ENCODE measurements at regions not wholly inside any gene's neighbourhood (a gene's known extent, or its start where the extent isn't known, plus 50 kb on each side); places are given as distances from the start of the nearest gene placed in this dataset.

DNA sequence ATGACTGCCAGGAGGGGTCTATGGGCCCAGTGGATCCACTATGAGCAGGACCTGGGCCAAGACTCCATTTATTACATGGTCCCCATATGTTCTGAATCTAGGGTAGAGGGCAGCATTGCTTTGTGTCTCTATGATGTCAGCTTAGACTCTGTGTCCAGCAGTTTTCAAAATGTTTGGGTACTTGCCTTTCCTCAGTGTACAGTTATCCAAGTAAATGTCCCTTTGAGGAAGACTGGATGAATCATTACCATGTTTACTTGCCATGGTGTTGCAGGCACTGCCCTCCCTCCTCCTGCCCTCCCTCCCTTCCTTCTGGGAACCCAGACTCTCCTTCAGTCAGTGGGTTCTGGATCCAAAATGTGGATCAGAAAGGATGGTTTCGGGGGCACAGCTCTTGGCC is 108.6 kb downstream of the NRN1 start:
- H4K91ac ChIP-seq (ENCODE audit: low read depth, low read length), result no peak overlapping the region
- H3K9ac ChIP-seq (ENCODE audit: low read length), result no peak overlapping the region
- H4K8ac ChIP-seq (ENCODE audit: low read depth, low read length), result no peak overlapping the region
- H4K12ac ChIP-seq (ENCODE audit: low read depth, low read length), result no peak overlapping the region
- H3K4me2 ChIP-seq (ENCODE audit: low read length), result no peak overlapping the region
- no peak overlapping the region for H2AFZ ChIP-seq (ENCODE audit: insufficient read depth, low read length, poor library complexity)
- no peak overlapping the region for H2BK5ac ChIP-seq (ENCODE audit: low read depth, low read length, poor library complexity)
- no peak overlapping the region for H3K14ac ChIP-seq (ENCODE audit: low read length)
- H3K27ac ChIP-seq (ENCODE audit: low read depth, low read length), result no peak overlapping the region
- no peak for DNase-seq
- no peak overlapping the region for H3K4me3 ChIP-seq (ENCODE audit: low read depth, low read length)
- H3K36me3 ChIP-seq (ENCODE audit: control insufficient read depth in 1 of 2, insufficient read depth in 2 of 2, low read length in 2 of 2), result no peaks in the 10 kb centered on the region
- no CpG with 5 or more reads among the region's 1 CpG for WGBS (ENCODE audit: extremely low coverage, insufficient coverage, insufficient read length)
- H2BK120ac ChIP-seq (ENCODE audit: insufficient read depth, low read length, poor library complexity), result no peak overlapping the region
- H3K23ac ChIP-seq (ENCODE audit: low read length), result no peak overlapping the region
- H3K79me1 ChIP-seq (ENCODE audit: low read length), result no peaks in the 10 kb centered on the region
- H2BK12ac ChIP-seq (ENCODE audit: low read length), result no peak overlapping the region
- no peaks in the 10 kb centered on the region for H3K79me2 ChIP-seq (ENCODE audit: control insufficient read depth, insufficient read depth, low read length, poor library complexity)
- H2AK5ac ChIP-seq (ENCODE audit: low read length), result no peak overlapping the region
- peaks cover 2% of the 10 kb centered on the region for H3K9me3 ChIP-seq (ENCODE audit: insufficient read depth, low read depth, low read length)
- H3K4me1 ChIP-seq (ENCODE audit: control insufficient read depth in 1 of 2, insufficient read depth in 2 of 2, low read length in 2 of 2), result no peaks in the 10 kb centered on the region
- no peak overlapping the region for H3K4ac ChIP-seq (ENCODE audit: low read depth, low read length)
- H3K27me3 ChIP-seq (ENCODE audit: insufficient read depth, low read length), result no peaks in the 10 kb centered on the region
- no peak overlapping the region for H3K18ac ChIP-seq (ENCODE audit: low read length)

DNA sequence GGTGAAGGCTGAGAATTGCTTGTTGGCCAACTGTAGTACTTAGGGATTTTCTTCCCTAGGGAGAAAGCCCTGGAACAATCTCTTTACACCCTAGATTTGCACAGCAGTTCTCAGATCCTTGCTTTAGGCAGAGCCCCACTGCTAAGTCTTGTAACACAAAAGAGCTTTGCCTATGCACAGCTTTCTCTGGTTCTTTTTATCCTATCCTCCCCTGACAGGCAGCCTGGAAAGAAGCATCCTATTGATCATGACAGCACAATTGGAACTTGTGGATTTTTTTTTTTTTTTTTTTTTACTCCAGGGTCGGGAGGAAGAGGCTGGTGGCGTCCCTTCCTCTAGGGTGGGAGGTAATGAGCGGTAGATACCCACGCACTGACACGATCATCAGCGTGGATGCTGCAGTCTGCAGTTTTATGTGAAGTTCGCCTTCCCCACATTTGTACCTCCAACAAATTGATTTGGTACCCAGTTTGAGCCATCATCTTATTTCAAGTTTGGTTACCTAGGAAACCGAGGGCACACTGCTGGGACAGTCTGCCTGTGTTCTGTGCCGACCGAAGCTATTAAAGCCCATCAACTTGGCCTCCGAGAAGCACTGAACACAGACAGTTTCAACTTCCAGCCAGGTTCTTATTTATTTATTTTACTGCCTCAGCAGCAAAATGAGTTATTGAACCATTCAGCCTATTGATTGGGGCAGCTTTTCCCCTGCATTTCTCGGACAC is 110.1 kb downstream of the NRN1 start:
- no peak overlapping the region for H2AFZ ChIP-seq (ENCODE audit: insufficient read depth, low read length, poor library complexity)
- H3K23ac ChIP-seq (ENCODE audit: low read length), result no peak overlapping the region
- DNase-seq, result no peak
- H3K36me3 ChIP-seq (ENCODE audit: control insufficient read depth in 1 of 2, insufficient read depth in 2 of 2, low read length in 2 of 2), result no peaks in the 10 kb centered on the region
- H4K12ac ChIP-seq (ENCODE audit: low read depth, low read length), result no peak overlapping the region
- no CpG with 5 or more reads among the region's 12 CpGs for WGBS (ENCODE audit: extremely low coverage, insufficient coverage, insufficient read length)
- no peaks in the 10 kb centered on the region for H3K27me3 ChIP-seq (ENCODE audit: insufficient read depth, low read length)
- H3K4me1 ChIP-seq (ENCODE audit: control insufficient read depth in 1 of 2, insufficient read depth in 2 of 2, low read length in 2 of 2), result peaks cover 0 to 2% of the 10 kb centered on the region in 2 experiments
- peaks cover 5% of the 10 kb centered on the region for H3K9me3 ChIP-seq (ENCODE audit: insufficient read depth, low read depth, low read length)
- no peaks in the 10 kb centered on the region for H3K79me2 ChIP-seq (ENCODE audit: control insufficient read depth, insufficient read depth, low read length, poor library complexity)
- H3K14ac ChIP-seq (ENCODE audit: low read length), result no peak overlapping the region
- no peak overlapping the region for H3K18ac ChIP-seq (ENCODE audit: low read length)
- H2BK5ac ChIP-seq (ENCODE audit: low read depth, low read length, poor library complexity), result no peak overlapping the region
- no peak overlapping the region for H4K8ac ChIP-seq (ENCODE audit: low read depth, low read length)
- H2AK5ac ChIP-seq (ENCODE audit: low read length), result no peak overlapping the region
- H2BK12ac ChIP-seq (ENCODE audit: low read length), result no peak overlapping the region
- H3K79me1 ChIP-seq (ENCODE audit: low read length), result no peaks in the 10 kb centered on the region
- no peak overlapping the region for H4K91ac ChIP-seq (ENCODE audit: low read depth, low read length)
- H3K4me2 ChIP-seq (ENCODE audit: low read length), result no peak overlapping the region
- H3K4ac ChIP-seq (ENCODE audit: low read depth, low read length), result no peak overlapping the region
- H3K9ac ChIP-seq (ENCODE audit: low read length), result no peak overlapping the region
- no peak overlapping the region for H3K27ac ChIP-seq (ENCODE audit: low read depth, low read length)
- H3K4me3 ChIP-seq (ENCODE audit: low read depth, low read length), result no peak overlapping the region
- H2BK120ac ChIP-seq (ENCODE audit: insufficient read depth, low read length, poor library complexity), result no peak overlapping the region

DNA sequence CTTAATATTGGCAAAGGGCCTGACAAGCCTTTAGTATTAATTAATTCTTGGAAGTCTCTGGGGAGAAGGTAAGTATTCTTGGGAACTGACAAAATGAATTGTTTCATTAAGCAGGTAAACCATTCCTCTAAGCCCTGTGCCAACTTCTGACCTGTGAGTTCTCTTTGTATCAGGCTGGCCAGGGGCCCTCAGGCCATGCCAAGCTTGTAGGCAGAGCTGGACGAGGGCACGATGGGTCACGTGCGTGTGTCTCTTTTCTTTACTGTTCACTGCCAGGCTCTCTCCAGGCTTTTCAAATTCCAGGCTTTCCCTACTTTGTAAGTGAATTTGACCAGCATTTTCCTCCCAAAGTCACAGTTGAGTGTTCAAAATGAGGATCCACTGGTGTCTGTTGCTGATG is 112.4 kb downstream of the NRN1 start:
- Histone ChIP-seq H3K4me1 (ENCODE audit: control insufficient read depth in 1 of 2, insufficient read depth in 2 of 2, low read length in 2 of 2) (peaks cover 0 to 2% of the 10 kb centered on the region in 2 experiments), H3K79me2 (ENCODE audit: control insufficient read depth, insufficient read depth, low read length, poor library complexity) (no peaks in the 10 kb centered on the region), H3K9ac (ENCODE audit: low read length) (no peak overlapping the region), H2AK5ac (ENCODE audit: low read length) (no peak overlapping the region), H3K4me2 (ENCODE audit: low read length) (no peak overlapping the region), H3K36me3 (ENCODE audit: control insufficient read depth in 1 of 2, insufficient read depth in 2 of 2, low read length in 2 of 2) (no peaks in the 10 kb centered on the region), H2BK5ac (ENCODE audit: low read depth, low read length, poor library complexity) (no peak overlapping the region), H4K12ac (ENCODE audit: low read depth, low read length) (no peak overlapping the region), H4K8ac (ENCODE audit: low read depth, low read length) (no peak overlapping the region), H2BK120ac (ENCODE audit: insufficient read depth, low read length, poor library complexity) (no peak overlapping the region), H2BK12ac (ENCODE audit: low read length) (no peak overlapping the region), H3K27ac (ENCODE audit: low read depth, low read length) (no peak overlapping the region), H3K14ac (ENCODE audit: low read length) (no peak overlapping the region), H3K23ac (ENCODE audit: low read length) (no peak overlapping the region), H3K4me3 (ENCODE audit: low read depth, low read length) (no peak overlapping the region), H3K27me3 (ENCODE audit: insufficient read depth, low read length) (no peaks in the 10 kb centered on the region), H3K4ac (ENCODE audit: low read depth, low read length) (no peak overlapping the region), H4K91ac (ENCODE audit: low read depth, low read length) (no peak overlapping the region), H3K79me1 (ENCODE audit: low read length) (no peaks in the 10 kb centered on the region), H2AFZ (ENCODE audit: insufficient read depth, low read length, poor library complexity) (no peak overlapping the region), H3K9me3 (ENCODE audit: insufficient read depth, low read depth, low read length) (peaks cover 5% of the 10 kb centered on the region), H3K18ac (ENCODE audit: low read length) (no peak overlapping the region)
- DNase-seq, result no peak
- WGBS (ENCODE audit: extremely low coverage, insufficient coverage, insufficient read length), result no CpG with 5 or more reads among the region's 4 CpGs

DNA sequence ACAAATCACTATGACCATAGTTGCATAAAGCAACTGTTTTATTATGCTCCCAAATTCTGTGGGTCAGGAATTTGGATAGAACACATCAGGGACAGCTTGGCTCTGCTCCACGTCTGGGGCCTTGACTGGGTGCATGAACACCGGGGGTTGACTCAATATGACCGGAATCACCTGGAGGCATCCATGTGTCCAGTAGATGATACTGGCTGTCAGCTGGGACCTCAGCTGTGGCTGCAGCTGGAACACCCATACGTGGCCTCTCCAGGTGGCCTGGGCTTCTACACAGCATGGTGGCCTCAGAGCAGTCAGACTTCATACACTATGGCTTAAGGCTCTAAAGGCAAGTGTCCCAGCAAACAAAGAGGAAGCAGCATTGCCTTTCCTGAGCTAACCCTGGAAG is 113.4 kb downstream of the NRN1 start:
- H2BK12ac ChIP-seq (ENCODE audit: low read length), result no peak overlapping the region
- H3K18ac ChIP-seq (ENCODE audit: low read length), result no peak overlapping the region
- H3K23ac ChIP-seq (ENCODE audit: low read length), result no peak overlapping the region
- DNase-seq, result no peak
- no peak overlapping the region for H3K4ac ChIP-seq (ENCODE audit: low read depth, low read length)
- no peak overlapping the region for H3K27ac ChIP-seq (ENCODE audit: low read depth, low read length)
- WGBS (ENCODE audit: extremely low coverage, insufficient coverage, insufficient read length), result no CpG with 5 or more reads among the region's 4 CpGs
- no peak overlapping the region for H4K12ac ChIP-seq (ENCODE audit: low read depth, low read length)
- H3K36me3 ChIP-seq (ENCODE audit: control insufficient read depth in 1 of 2, insufficient read depth in 2 of 2, low read length in 2 of 2), result no peaks in the 10 kb centered on the region
- no peak overlapping the region for H2AFZ ChIP-seq (ENCODE audit: insufficient read depth, low read length, poor library complexity)
- H3K79me1 ChIP-seq (ENCODE audit: low read length), result no peaks in the 10 kb centered on the region
- H3K4me3 ChIP-seq (ENCODE audit: low read depth, low read length), result no peak overlapping the region
- no peak overlapping the region for H4K91ac ChIP-seq (ENCODE audit: low read depth, low read length)
- peaks cover 0 to 2% of the 10 kb centered on the region in 2 experiments for H3K4me1 ChIP-seq (ENCODE audit: control insufficient read depth in 1 of 2, insufficient read depth in 2 of 2, low read length in 2 of 2)
- H2BK5ac ChIP-seq (ENCODE audit: low read depth, low read length, poor library complexity), result no peak overlapping the region
- no peak overlapping the region for H3K14ac ChIP-seq (ENCODE audit: low read length)
- no peak overlapping the region for H4K8ac ChIP-seq (ENCODE audit: low read depth, low read length)
- peaks cover 5% of the 10 kb centered on the region for H3K9me3 ChIP-seq (ENCODE audit: insufficient read depth, low read depth, low read length)
- H2BK120ac ChIP-seq (ENCODE audit: insufficient read depth, low read length, poor library complexity), result no peak overlapping the region
- no peak overlapping the region for H3K4me2 ChIP-seq (ENCODE audit: low read length)
- H3K9ac ChIP-seq (ENCODE audit: low read length), result no peak overlapping the region
- no peak overlapping the region for H2AK5ac ChIP-seq (ENCODE audit: low read length)
- no peaks in the 10 kb centered on the region for H3K27me3 ChIP-seq (ENCODE audit: insufficient read depth, low read length)
- no peaks in the 10 kb centered on the region for H3K79me2 ChIP-seq (ENCODE audit: control insufficient read depth, insufficient read depth, low read length, poor library complexity)

All from trophoblast cell (in vitro differentiated cells and primary cell).